Progenitor cell of endocrine pancreas (in vitro differentiated cells): ENCODE measurements at regions not wholly inside any gene's neighbourhood (a gene's known extent, or its start where the extent isn't known, plus 50 kb on each side); places are given as distances from the start of the nearest gene placed in this dataset.

Experiments
- DNase-seq: peaks from one replicate; pipeline ENCODE4 v3.0.0; 2021; ENCODE audit warnings: low spot score; ENCODE audit not compliant: unreplicated experiment
- H3K27ac Mint-ChIP-seq: 2 replicates; pipeline ENCODE4 v1.8.0; 2021; ENCODE audit warnings: mild to moderate bottlenecking, moderate library complexity, mixed read lengths
- H3K27me3 Mint-ChIP-seq: 2 replicates; pipeline ENCODE4 v1.8.0; 2021; ENCODE audit warnings: mixed read lengths
- H3K36me3 Mint-ChIP-seq: 2 replicates; pipeline ENCODE4 v1.8.0; 2022; ENCODE audit warnings: mixed read lengths; ENCODE audit not compliant: insufficient read depth
- H3K4me1 Mint-ChIP-seq: 2 replicates; pipeline ENCODE4 v1.8.0; 2021; ENCODE audit warnings: low read depth, mixed read lengths
- H3K4me3 Mint-ChIP-seq: 2 replicates; pipeline ENCODE4 v1.8.0; 2021; ENCODE audit warnings: low read depth, mild to moderate bottlenecking, moderate library complexity, mixed read lengths
- H3K9me3 Mint-ChIP-seq: 2 replicates; pipeline ENCODE4 v1.8.0; 2021; ENCODE audit warnings: low read depth, mixed read lengths
- CTCF ChIP-seq: fragments of 200-600 bp; sonication (generic); IDR thresholded peaks from one replicate; pipeline ENCODE4 v1.5.0; 2021; ENCODE audit warnings: antibody characterized with exemption, mild to moderate bottlenecking; ENCODE audit not compliant: unreplicated experiment

- no peak overlapping the region for H3K27ac Mint-ChIP-seq
These were observed 55.6 kb downstream of the RHOXF2B start for GRCh38 chrX:120021927-120022326.

GRCh38 chrX:120020305-120020704 lies 57.2 kb downstream of the RHOXF2B start:
- Mint-ChIP-seq H3K9me3 (peaks cover 20% of the 10 kb centered on the region), H3K4me3 (no peak overlapping the region), H3K27ac (no peak overlapping the region), H3K4me1 (peaks cover 9% of the 10 kb centered on the region), H3K27me3 (peaks cover 39% of the 10 kb centered on the region), H3K36me3 (no peaks in the 10 kb centered on the region)
- TF ChIP-seq CTCF = no peak
- DNase-seq = no peak

More at GRCh38 chrX:120021927-120022326, 55.6 kb downstream of the RHOXF2B start:
- H3K9me3 Mint-ChIP-seq = peaks cover 24% of the 10 kb centered on the region
- H3K4me1 Mint-ChIP-seq = peaks cover 8% of the 10 kb centered on the region
- H3K4me3 Mint-ChIP-seq = no peak overlapping the region
- H3K36me3 Mint-ChIP-seq = peaks cover 1% of the 10 kb centered on the region
- TF ChIP-seq CTCF = no peak
- H3K27me3 Mint-ChIP-seq = peaks cover 24% of the 10 kb centered on the region
- no peak for DNase-seq

GRCh38 chrX:120016068-120016441 lies 61.4 kb downstream of the RHOXF2B start:
- no peak for DNase-seq
- TF ChIP-seq CTCF = no peak
- Mint-ChIP-seq H3K36me3 (no peaks in the 10 kb centered on the region), H3K9me3 (peaks cover under 1% of the 10 kb centered on the region), H3K4me1 (peaks cover 3% of the 10 kb centered on the region), H3K4me3 (peak overlapping the region; percentile 66), H3K27ac (no peak overlapping the region), H3K27me3 (peaks cover 71% of the 10 kb centered on the region)

GRCh38 chrX:120015145-120016067 lies 62.1 kb downstream of the RHOXF2B start:
- no peak for DNase-seq
- Mint-ChIP-seq H3K27me3 (peaks cover 75% of the 10 kb centered on the region), H3K9me3 (peaks cover 3% of the 10 kb centered on the region), H3K36me3 (no peaks in the 10 kb centered on the region), H3K4me3 (peak overlapping the region; percentile 66), H3K27ac (no peak overlapping the region), H3K4me1 (peaks cover 3% of the 10 kb centered on the region)
- no peak for TF ChIP-seq CTCF

GRCh38 chrX:120014354-120015130 lies 62.9 kb downstream of the RHOXF2B start:
- TF ChIP-seq CTCF = no peak
- Mint-ChIP-seq H3K4me1 (peaks cover 3% of the 10 kb centered on the region), H3K27ac (no peak overlapping the region), H3K36me3 (no peaks in the 10 kb centered on the region), H3K4me3 (peak overlapping the region; percentile 66), H3K27me3 (peaks cover 77% of the 10 kb centered on the region), H3K9me3 (peaks cover 6% of the 10 kb centered on the region)
- DNase-seq = no peak
